Tibial nerve (tissue), 1 donor: ENCODE measurements at regions not wholly inside any gene's neighbourhood (a gene's known extent, or its start where the extent isn't known, plus 50 kb on each side); places are given as distances from the start of the nearest gene placed in this dataset. TPM values are rescaled to one million over a fixed set of nuclear protein-coding genes. Genes with fewer than 3 reads are reported as not detected.

Source experiments
- small RNA-seq: library from RNA; depleted of rRNA; stranded (forward); fragments of <200 nt; gene quantifications from one replicate; pipeline ENCODE3, GENCODE V24; 2016

Small RNA genes in the stretch of these regions (small RNA-seq; reads per million reads assigned to genes)
- gene AC233266.1 (not detected), gene RNA5SP100 (not detected)
